Upper lobe of right lung (tissue), 1 donor: ENCODE measurements at regions not wholly inside any gene's neighbourhood (a gene's known extent, or its start where the extent isn't known, plus 50 kb on each side); places are given as distances from the start of the nearest gene placed in this dataset.

ENCODE experiments used
- ATAC-seq: fragments of 200-7000 bp; cut with Tn5 transposase; one replicate; pipeline ENCODE4 v1.9.1; 2020; ENCODE audit warnings: mild to moderate bottlenecking, moderate library complexity
- DNase-seq: peaks from one replicate; pipeline ENCODE4 v3.0.0-alpha.2; 2020
- H3K27ac ChIP-seq: fragments of 200-600 bp; one replicate; pipeline ENCODE4 v1.8.0; 2022
- H3K27me3 ChIP-seq: fragments of 200-600 bp; one replicate; pipeline ENCODE4 v1.8.0; 2022; ENCODE audit warnings: mild to moderate bottlenecking
- H3K36me3 ChIP-seq: fragments of 200-600 bp; one replicate; pipeline ENCODE4 v1.8.0; 2022
- H3K4me1 ChIP-seq: fragments of 200-600 bp; one replicate; pipeline ENCODE4 v1.8.0; 2022
- H3K4me3 ChIP-seq: fragments of 200-600 bp; one replicate; pipeline ENCODE4 v1.8.0; 2022; ENCODE audit warnings: mild to moderate bottlenecking
- H3K9me3 ChIP-seq: fragments of 200-600 bp; one replicate; pipeline ENCODE4 v1.8.0; 2022
- CTCF ChIP-seq: fragments of 200-600 bp; IDR thresholded peaks from one replicate; pipeline ENCODE4 v1.8.0; 2022; ENCODE audit warnings: antibody characterized with exemption
- intact Hi-C: fragments of 100-400 bp; cut with DNase I; formaldehyde crosslinking; loops from one replicate; pipeline ENCODE4 v1.11.0; 2022
- donor health status: DM: no; HTN: yes; CAD: no; lungs with severe emphysema.

- no peaks in the 10 kb centered on the region for H3K36me3 ChIP-seq
- no peak overlapping the region for H3K27ac ChIP-seq
- H3K4me3 ChIP-seq: no peak overlapping the region
- H3K27me3 ChIP-seq: no peaks in the 10 kb centered on the region
- no peaks in the 10 kb centered on the region for H3K4me1 ChIP-seq
- ATAC-seq (no peak), DNase-seq (no peak)
- intact Hi-C loops: no loop called here
- H3K9me3 ChIP-seq: no peaks in the 10 kb centered on the region
- no peak for TF ChIP-seq CTCF
These were observed 373.1 kb downstream of the CD109 start for GRCh38 chr6:74069089-74069581.

GRCh38 chr6:74066168-74066871 is 370.3 kb downstream of the CD109 start:
- Histone ChIP-seq H3K4me1 (no peaks in the 10 kb centered on the region), H3K4me3 (no peak overlapping the region), H3K36me3 (no peaks in the 10 kb centered on the region), H3K9me3 (no peaks in the 10 kb centered on the region), H3K27ac (no peak overlapping the region), H3K27me3 (no peaks in the 10 kb centered on the region)
- TF ChIP-seq CTCF: no peak
- DNase-seq (no peak), ATAC-seq (no peak)
- intact Hi-C loops: no loop called here

- H3K27ac ChIP-seq: no peak overlapping the region
- H3K27me3 ChIP-seq: no peaks in the 10 kb centered on the region
- no peak for DNase-seq
- H3K4me1 ChIP-seq: no peaks in the 10 kb centered on the region
- no peak overlapping the region for H3K4me3 ChIP-seq
- no peaks in the 10 kb centered on the region for H3K9me3 ChIP-seq
- no peak for ATAC-seq
- no peak for TF ChIP-seq CTCF
- intact Hi-C loops: no loop called here
- no peaks in the 10 kb centered on the region for H3K36me3 ChIP-seq
These were observed 369.7 kb downstream of the CD109 start for GRCh38 chr6:74065705-74066104.

GRCh38 chr6:74063391-74063790 is 367.4 kb downstream of the CD109 start:
- DNase-seq (no peak), ATAC-seq (no peak)
- no peak for TF ChIP-seq CTCF

GRCh38 chr6:74061201-74061600 is 365.2 kb downstream of the CD109 start:
- DNase-seq (no peak), ATAC-seq (no peak)
- H3K9me3 ChIP-seq: no peaks in the 10 kb centered on the region
- TF ChIP-seq CTCF: no peak
- H3K4me3 ChIP-seq: no peak overlapping the region
- H3K27me3 ChIP-seq: no peaks in the 10 kb centered on the region
- H3K4me1 ChIP-seq: no peaks in the 10 kb centered on the region
- intact Hi-C loops: no loop called here
- no peak overlapping the region for H3K27ac ChIP-seq
- no peaks in the 10 kb centered on the region for H3K36me3 ChIP-seq

More at GRCh38 chr6:74063391-74063790, 367.4 kb downstream of the CD109 start:
- Histone ChIP-seq H3K27ac (no peak overlapping the region), H3K4me1 (no peaks in the 10 kb centered on the region), H3K9me3 (no peaks in the 10 kb centered on the region), H3K36me3 (no peaks in the 10 kb centered on the region), H3K4me3 (no peak overlapping the region), H3K27me3 (no peaks in the 10 kb centered on the region)
- intact Hi-C loops: no loop called here
